NCI-H1105 (cell line): ENCODE measurements at regions not wholly inside any gene's neighbourhood (a gene's known extent, or its start where the extent isn't known, plus 50 kb on each side); places are given as distances from the start of the nearest gene placed in this dataset.
"Not testable (repeated sequence)": the region's sequence is repeated elsewhere in the genome, so short reads cannot be mapped to it uniquely, and the experiment has no call there.

Experiments used
- DNase-seq: peaks from one replicate; lab custom pipeline; 2025; lab: John Stamatoyannopoulos, UW

- DNase-seq = no peak
These were observed 98.8 kb downstream of the SOD2 start for GRCh38 chr6:159594106-159594749.

- no peak for DNase-seq
These were observed 102.2 kb downstream of the SOD2 start for GRCh38 chr6:159590835-159591234.

- DNase-seq = no peak
These were observed 106.4 kb downstream of the SOD2 start for GRCh38 chr6:159586684-159587083.

GRCh38 chr6:159582736-159583135 lies 110.3 kb downstream of the SOD2 start:
- no peak for DNase-seq

GRCh38 chr6:159578629-159579028 lies 114.4 kb downstream of the SOD2 start:
- DNase-seq = no peak

GRCh38 chr6:159577564-159577963 lies 115.5 kb downstream of the SOD2 start:
- DNase-seq = no peak

GRCh38 chr6:159572439-159573110 lies 120.5 kb downstream of the SOD2 start:
- DNase-seq = no peak

DNA sequence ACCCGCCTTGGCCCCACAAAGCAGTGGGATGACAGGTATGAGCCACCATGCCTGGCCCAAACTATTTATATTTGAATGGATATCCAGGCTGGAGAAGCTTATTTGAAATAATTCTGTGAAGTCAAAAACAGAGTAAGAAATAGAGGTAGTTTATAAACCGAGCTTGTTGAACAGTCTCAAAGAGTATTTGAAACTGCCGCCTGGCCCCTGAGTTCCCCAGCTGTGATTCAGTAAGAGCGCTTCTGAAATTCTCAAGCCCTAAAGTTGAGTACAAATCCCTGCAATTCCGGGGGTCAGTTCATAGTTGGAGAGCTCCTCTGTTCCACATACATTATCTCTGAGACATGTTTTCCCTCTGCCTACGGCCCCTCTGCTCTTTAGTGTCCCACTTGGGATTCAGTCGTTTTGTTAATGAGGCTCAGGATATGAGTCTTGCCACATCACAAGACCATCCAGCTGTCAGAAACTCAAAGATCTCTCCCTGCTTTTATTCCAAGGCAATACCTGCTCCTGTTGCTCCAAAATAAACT lies 127.8 kb downstream of the SOD2 start:
- no peak for DNase-seq

DNA sequence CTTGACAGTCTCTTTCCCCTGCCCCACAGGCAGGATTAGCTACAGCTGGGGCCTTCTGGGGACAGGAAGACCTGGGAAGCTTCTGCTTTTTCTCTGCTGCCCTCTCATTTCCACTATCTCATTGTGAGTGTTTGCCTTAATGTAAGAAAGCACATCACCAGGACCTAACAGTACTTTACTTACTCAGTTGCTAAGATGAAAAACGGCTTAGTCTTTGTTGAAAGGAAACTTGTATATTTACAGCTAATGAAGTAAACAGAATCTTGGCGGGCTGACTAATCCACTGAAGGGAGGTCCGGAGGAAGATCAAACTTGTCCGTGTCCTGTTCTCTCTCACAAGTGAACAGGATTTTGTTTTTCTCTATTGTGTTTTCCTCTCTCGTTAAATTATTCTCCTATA lies 128.6 kb downstream of the SOD2 start:
- DNase-seq = no peak

DNA sequence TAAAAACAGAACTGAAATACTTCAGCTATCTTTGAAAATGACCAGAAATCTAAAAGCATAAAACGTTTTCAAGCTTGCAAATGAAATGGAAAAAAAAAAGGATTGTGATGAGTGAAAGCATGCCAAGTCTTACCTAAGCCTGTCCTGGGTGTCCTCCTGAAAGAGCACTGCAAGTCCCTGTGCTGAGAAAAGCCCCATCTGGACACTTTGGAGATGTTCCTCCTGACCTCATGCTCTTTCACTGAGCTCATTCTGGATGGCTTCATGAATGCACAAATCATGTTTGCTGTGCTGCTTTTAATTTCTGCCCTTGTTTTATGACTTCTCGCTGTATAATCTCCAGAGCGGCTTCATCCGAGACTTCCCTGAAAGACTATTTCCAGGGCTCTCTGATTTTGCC lies 136.0 kb downstream of the SOD2 start:
- DNase-seq = no peak

DNA sequence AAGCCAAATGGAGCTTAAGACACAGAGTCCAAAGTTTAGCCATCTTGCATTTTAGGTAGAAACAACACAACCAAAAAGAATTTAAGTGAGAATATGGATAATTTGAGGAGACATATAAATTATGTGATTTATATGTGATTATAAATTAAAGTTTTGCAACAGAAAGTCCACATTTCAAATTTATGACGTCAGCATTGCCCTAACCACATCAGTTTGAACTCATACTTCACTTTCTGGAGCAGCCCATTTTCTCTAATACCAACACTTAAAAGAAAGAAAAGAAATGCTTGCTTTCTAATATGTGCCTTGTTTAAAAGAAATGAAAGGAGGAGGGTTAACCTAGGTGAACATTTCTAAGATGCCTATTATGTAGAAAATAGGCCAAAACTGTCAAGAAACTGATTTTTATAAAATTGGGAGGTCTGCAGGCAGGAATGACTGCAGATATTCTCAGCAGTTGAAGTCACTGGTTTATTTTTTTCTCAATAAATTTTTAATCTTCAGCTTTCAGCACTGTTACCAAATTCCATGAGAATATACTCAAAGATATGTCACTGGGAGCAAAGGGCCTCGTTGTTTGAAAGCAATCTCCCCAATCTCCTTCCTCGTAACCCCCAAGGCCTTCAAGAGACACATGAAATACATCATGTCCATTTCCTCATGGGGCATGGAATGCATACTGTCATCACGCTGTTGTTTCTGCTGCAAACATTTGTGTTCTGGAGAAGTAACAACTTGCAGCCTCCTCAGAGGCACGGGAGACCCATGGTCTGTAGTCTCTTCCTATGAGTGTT lies 137.8 kb downstream of the SOD2 start:
- DNase-seq = no peak

- DNase-seq = no peak
These were observed 151.7 kb downstream of the SOD2 start for GRCh38 chr6:159541296-159541695.

DNA sequence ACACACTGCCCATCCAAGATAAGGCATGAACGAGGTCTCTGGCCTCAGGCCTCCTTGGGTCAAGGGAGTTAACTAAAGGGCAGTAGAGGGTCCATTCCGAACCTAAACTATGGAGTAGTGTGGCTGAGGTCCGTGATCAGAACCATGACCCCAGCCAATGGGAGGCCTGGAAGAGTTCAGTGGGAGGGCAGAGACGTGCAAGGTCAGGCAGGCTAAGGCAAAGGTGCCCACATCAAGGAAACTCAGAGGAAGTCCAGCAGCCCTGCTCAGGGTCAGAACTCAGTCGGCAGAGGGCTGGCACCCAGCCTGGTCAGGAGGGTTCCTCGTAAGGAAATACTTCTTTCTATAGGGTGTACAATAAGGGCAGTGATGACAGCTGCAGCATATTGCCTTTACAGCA lies 152.2 kb downstream of the SOD2 start:
- no peak for DNase-seq

DNA sequence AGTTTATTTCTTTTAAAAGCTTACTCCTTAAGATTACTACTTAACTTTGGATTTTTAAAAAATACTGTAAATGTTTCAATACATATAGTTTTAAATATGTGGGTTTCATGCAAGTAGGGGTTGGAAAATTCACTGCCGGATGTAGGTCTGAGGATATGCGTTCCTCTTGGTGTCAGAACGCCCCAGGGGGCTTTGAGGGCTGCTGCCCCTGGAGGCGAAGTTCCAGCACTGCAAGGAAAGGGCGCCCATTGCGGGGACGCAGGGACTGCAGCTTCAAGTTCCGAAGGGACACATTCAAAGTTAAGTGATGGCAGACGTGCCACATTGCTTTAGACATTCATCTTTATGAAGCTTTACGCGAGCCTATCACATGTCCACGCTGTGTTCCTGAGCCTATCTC lies 152.9 kb downstream of the SOD2 start:
- no peak for DNase-seq

DNA sequence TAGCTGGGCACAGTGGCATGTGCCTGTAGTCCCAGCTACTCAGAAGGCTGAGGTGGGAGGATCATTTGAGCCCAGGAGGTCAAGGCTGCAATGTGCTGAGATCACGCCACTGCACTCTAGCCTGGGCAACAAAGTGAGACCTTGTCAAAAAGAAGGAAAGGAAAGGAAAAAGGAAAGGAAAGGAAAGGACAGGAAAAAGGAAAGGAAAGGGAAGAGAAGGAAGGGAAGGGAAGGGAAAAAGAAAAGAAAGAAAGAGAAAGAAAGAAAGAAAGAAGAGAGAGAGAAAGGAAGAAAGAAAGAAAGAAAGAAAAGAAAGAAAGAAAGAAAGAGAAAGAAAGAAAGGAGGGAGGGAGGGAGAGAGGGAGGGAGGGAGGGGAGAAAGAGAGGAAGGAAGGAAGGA lies 155.0 kb downstream of the SOD2 start:
- DNase-seq = not testable (repeated sequence)

GRCh38 chr6:159535656-159536350 lies 157.2 kb downstream of the SOD2 start:
- DNase-seq = no peak

- no peak for DNase-seq
These were observed 159.5 kb downstream of the SOD2 start for GRCh38 chr6:159533568-159533967.

DNA sequence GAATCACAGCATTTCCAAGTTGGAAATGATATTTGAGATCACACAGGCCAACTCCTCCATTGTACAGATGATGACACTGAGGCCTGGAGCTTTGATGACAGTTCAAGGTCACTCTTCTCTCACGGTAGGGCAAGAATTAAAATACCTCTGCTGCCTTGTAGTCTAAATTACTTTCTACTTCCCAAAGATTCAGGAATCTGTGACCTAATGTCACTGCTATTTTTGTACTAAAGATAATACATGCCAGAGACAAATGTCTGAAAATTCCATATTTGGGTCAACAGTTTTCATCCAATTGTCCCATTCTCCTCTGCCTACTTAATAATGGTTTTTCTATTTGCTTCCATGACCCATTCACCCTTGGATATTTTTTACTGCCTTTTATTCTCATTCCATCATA lies 160.0 kb downstream of the SOD2 start:
- DNase-seq = no peak

DNA sequence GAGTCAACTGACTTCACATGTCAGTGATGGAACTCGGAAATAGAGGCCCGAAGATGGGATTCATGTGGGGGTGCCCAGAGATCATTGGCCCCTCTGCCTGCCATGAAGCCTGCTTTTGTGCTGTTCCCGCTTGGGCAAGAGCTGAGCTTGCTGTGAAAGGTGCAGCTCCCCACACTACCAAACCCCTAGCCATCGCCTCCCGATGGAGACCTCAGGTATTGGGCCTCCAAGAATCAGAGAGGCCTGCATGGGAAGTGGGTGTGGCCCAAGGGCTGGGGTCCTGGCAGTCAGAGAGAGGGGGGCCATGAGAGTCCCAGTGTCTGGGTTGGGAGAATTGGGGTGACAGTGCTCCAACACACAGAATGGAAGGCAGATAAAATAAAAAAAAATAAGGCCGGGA lies 160.9 kb downstream of the SOD2 start:
- no peak for DNase-seq

DNA sequence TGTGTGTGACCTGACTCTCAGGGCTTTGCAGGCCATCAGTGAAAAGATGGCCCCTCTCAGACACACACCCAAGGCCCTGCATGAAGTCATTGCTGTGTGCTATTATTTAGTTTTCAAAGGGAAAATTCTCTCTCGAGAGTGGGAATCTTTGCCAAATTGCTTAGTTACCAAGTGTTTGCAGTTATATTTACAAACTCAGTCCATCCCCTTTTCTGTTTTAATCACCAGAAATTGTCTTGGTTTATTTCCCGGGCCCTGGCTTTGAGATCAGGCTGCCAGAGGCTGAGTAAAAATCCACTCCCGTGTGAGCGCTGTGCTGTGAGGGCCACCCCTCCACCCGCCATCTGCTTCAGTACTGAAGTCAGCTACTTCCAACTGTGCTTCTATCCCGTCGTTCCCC lies 163.1 kb downstream of the SOD2 start:
- no peak for DNase-seq

- no peak for DNase-seq
These were observed 165.7 kb downstream of the SOD2 start for GRCh38 chr6:159527351-159527750.

- DNase-seq = no peak
These were observed 167.5 kb downstream of the SOD2 start for GRCh38 chr6:159525445-159526025.
